ENCODE measurements at regions not wholly inside any gene's neighbourhood (a gene's known extent, or its start where the extent isn't known, plus 50 kb on each side); places are given as distances from the start of the nearest gene placed in this dataset.

GRCh38 chr22:47678048-47678447 is 915.6 kb downstream of the TBC1D22A start:
- Mint-ChIP-seq H3K27ac (no peak overlapping the region), H3K27me3 (no peaks in the 10 kb centered on the region), H3K36me3 (ENCODE audit: low read depth) (no peaks in the 10 kb centered on the region), H3K4me1 (no peaks in the 10 kb centered on the region), H3K4me3 (no peak overlapping the region), H3K9me3 (peaks cover 2% of the 10 kb centered on the region)
- ChIA-PET CTCF (no interaction called here), POLR2A (no interaction called here)
- no peak for DNase-seq

DNA sequence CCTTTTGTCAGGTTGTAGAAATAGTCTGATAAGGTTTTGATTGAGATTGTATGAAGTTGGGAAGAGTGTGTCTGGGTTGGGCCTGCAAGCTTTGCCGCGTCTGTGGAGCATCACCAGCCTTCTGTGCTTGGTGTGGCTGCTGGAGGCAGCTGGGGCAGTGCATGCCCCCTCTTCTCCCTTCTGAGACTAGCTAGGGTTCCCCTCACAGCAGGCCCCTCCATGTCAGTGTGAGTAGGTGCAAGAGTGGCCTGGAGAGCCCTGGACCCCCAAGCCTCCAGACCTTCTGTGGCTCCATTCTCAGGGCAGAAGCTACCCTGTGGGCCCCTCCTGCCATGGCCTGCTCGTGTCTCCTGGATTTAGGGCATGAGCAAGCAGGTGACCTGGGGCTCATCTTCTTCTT is 914.2 kb downstream of the TBC1D22A start:
- POLR2A ChIA-PET = no interaction called here
- no peak for DNase-seq
- CTCF ChIA-PET = no interaction called here
- Mint-ChIP-seq H3K36me3 (ENCODE audit: low read depth) (no peaks in the 10 kb centered on the region), H3K27me3 (no peaks in the 10 kb centered on the region), H3K9me3 (peaks cover 2% of the 10 kb centered on the region), H3K4me1 (no peaks in the 10 kb centered on the region), H3K4me3 (no peak overlapping the region), H3K27ac (no peak overlapping the region)

- H3K27ac Mint-ChIP-seq = no peak overlapping the region
Measured at GRCh38 chr22:47674600-47674999, 912.1 kb downstream of the TBC1D22A start.

GRCh38 chr22:47673557-47673956 is 911.1 kb downstream of the TBC1D22A start:
- Mint-ChIP-seq H3K36me3 (ENCODE audit: low read depth) (no peaks in the 10 kb centered on the region), H3K27ac (no peak overlapping the region), H3K4me1 (no peaks in the 10 kb centered on the region), H3K9me3 (peaks cover 9% of the 10 kb centered on the region), H3K27me3 (no peaks in the 10 kb centered on the region), H3K4me3 (no peak overlapping the region)
- POLR2A ChIA-PET = no interaction called here
- no peak for DNase-seq
- CTCF ChIA-PET = no interaction called here

More at GRCh38 chr22:47674600-47674999, 912.1 kb downstream of the TBC1D22A start:
- POLR2A ChIA-PET = no interaction called here
- no peak overlapping the region for H3K4me3 Mint-ChIP-seq
- H3K9me3 Mint-ChIP-seq = peaks cover 5% of the 10 kb centered on the region
- no peaks in the 10 kb centered on the region for H3K4me1 Mint-ChIP-seq
- DNase-seq = no peak
- H3K36me3 Mint-ChIP-seq (ENCODE audit: low read depth) = no peaks in the 10 kb centered on the region
- CTCF ChIA-PET = no interaction called here
- no peaks in the 10 kb centered on the region for H3K27me3 Mint-ChIP-seq

DNA sequence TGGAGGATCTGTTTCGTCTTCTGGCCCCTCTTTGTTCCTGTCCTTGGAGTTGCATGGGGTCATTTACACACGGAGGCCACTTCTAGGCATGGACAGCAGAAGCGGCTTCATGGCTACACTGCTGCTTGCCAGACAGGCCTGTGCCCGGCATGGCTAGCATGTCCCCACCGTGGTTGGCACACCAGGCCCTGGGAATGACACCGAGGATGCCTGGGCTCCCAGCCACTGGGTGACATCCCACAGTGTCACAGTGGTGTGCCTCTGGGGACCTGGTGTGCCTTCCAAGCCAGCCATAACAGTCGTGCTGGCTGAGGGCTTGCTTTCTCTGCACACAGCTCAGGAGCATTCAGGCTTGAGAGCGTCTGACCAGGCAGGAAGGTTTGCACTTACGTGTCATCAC is 910.1 kb downstream of the TBC1D22A start:
- no peak for DNase-seq
- no peak overlapping the region for H3K4me3 Mint-ChIP-seq
- no peaks in the 10 kb centered on the region for H3K4me1 Mint-ChIP-seq
- peaks cover 9% of the 10 kb centered on the region for H3K9me3 Mint-ChIP-seq
- H3K27ac Mint-ChIP-seq = no peak overlapping the region
- no peaks in the 10 kb centered on the region for H3K36me3 Mint-ChIP-seq (ENCODE audit: low read depth)
- no peaks in the 10 kb centered on the region for H3K27me3 Mint-ChIP-seq
- POLR2A ChIA-PET = no interaction called here
- CTCF ChIA-PET = interaction anchor here (0.7 kb wide), 1 partner anchor 1500 kb away, joined by 3 read pairs; no protein-coding TSS in a partner anchor

DNA sequence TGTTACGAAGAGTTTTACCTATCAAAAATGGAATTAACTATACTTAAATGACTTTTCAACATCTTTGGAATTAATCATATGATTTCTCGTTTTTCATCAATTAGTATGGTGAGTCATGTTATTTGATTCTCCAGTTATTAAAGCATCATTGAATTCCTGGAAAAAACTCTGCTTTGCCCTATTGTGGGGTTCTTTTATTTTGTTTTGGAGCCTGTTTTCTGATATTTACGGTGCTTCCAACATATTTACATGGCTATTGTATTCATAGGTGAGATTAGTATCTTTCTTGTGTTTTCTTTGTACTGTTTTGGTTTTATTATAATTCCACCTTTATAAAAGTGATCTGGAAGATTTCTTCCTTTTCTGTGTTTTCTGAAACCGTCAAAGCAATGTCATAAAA is 902.7 kb downstream of the TBC1D22A start:
- Mint-ChIP-seq H3K4me1 (no peaks in the 10 kb centered on the region), H3K9me3 (peaks cover 13% of the 10 kb centered on the region), H3K4me3 (no peak overlapping the region), H3K27ac (no peak overlapping the region), H3K36me3 (ENCODE audit: low read depth) (no peaks in the 10 kb centered on the region), H3K27me3 (no peaks in the 10 kb centered on the region)
- ChIA-PET POLR2A (no interaction called here), CTCF (no interaction called here)
- DNase-seq = no peak

GRCh38 chr22:47663615-47664605 is 901.5 kb downstream of the TBC1D22A start:
- POLR2A ChIA-PET = no interaction called here
- H3K27me3 Mint-ChIP-seq = no peaks in the 10 kb centered on the region
- H3K4me3 Mint-ChIP-seq = no peak overlapping the region
- no peaks in the 10 kb centered on the region for H3K36me3 Mint-ChIP-seq (ENCODE audit: low read depth)
- H3K4me1 Mint-ChIP-seq = no peaks in the 10 kb centered on the region
- DNase-seq = no peak
- peaks cover 6% of the 10 kb centered on the region for H3K9me3 Mint-ChIP-seq
- no peak overlapping the region for H3K27ac Mint-ChIP-seq
- CTCF ChIA-PET = no interaction called here

DNA sequence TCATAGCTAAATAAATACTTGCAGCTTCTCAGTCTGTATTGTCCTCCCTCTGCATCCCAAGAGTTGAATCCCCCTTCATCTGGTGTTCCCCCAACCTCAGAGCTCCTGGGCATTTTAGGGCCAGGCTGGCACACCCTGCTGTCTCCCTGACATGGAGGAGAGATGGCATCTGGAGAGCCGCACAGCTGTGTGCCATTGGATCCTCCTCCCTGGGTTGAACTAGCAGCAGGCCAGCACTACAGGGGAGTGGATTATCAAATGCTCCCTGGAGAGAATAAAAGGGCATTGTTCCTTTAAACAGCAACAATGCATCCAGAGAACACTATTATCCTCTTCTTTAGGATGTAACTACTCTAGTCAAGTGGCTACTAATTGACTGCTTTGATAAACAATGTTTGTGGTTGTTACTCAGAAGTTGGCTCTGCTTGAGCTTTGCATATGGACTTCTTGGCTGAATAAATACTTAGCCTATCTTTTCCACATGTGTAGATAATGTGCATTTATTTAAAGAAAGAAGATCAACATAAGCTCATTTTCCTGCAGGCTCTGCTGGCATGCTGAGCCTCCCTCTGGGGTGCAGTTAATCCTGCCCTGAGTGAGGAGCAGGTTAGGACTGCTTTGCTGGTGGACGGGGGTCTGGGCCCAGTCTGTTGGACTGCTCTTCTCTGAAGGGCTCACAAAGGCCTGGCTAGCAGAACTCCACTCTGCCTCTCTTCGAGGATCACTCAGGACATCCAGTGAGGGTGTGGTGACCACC is 897.2 kb downstream of the TBC1D22A start:
- Mint-ChIP-seq H3K9me3 (peaks cover 4% of the 10 kb centered on the region), H3K36me3 (ENCODE audit: low read depth) (no peaks in the 10 kb centered on the region), H3K4me1 (no peaks in the 10 kb centered on the region), H3K27ac (no peak overlapping the region), H3K27me3 (no peaks in the 10 kb centered on the region), H3K4me3 (no peak overlapping the region)
- CTCF ChIA-PET = no interaction called here
- POLR2A ChIA-PET = no interaction called here
- no peak for DNase-seq

DNA sequence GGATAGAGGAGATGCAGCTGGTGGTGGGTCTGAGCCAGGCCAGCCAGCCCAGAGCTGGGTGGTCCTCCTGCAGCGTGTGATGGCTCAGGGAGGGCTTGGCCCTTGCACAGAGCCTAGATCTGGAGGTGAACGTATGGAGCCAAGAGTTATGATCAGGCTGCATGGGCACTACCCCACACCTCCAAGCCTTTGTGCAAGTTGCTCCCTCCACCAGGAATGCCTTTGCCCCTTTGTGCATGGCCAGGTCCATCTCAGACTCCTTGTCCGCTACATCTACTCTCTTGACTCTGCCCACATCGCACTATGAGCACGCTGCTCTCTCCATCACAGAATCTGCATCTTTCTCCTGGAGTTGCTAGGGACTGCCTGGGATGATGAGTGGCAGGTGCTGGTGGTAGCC is 895.7 kb downstream of the TBC1D22A start:
- ChIA-PET CTCF (no interaction called here), POLR2A (no interaction called here)
- Mint-ChIP-seq H3K4me1 (no peaks in the 10 kb centered on the region), H3K27me3 (no peaks in the 10 kb centered on the region), H3K27ac (no peak overlapping the region), H3K36me3 (ENCODE audit: low read depth) (no peaks in the 10 kb centered on the region), H3K9me3 (peaks cover under 1% of the 10 kb centered on the region), H3K4me3 (no peak overlapping the region)
- no peak for DNase-seq

- Mint-ChIP-seq H3K27ac (no peak overlapping the region), H3K36me3 (ENCODE audit: low read depth) (no peaks in the 10 kb centered on the region), H3K27me3 (no peaks in the 10 kb centered on the region), H3K9me3 (no peaks in the 10 kb centered on the region), H3K4me3 (no peak overlapping the region), H3K4me1 (no peaks in the 10 kb centered on the region)
- DNase-seq = no peak
- ChIA-PET CTCF (no interaction called here), POLR2A (no interaction called here)
Measured at GRCh38 chr22:47657224-47657623, 894.8 kb downstream of the TBC1D22A start.

DNA sequence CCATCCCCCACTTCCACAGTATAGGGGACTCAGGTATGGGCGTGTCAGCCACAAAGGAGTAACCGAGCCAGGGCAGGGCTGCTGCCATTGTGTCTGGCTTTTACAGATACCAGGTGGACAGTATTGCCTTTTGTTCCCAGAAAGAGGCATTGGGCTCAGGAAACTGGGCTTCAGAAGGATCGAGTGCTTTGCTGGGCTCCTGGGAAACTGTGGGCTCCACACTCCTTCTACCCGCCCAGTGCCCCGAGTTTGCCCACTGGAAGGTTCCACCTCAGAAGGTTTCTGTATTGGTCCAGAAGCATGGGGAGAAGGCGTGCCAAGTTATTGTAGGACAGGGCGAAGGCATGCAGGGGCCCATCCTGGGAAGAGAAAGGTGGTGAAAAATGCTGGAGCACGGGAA is 894.4 kb downstream of the TBC1D22A start:
- Mint-ChIP-seq H3K27me3 (no peaks in the 10 kb centered on the region), H3K4me1 (no peaks in the 10 kb centered on the region), H3K4me3 (no peak overlapping the region), H3K9me3 (no peaks in the 10 kb centered on the region), H3K27ac (no peak overlapping the region), H3K36me3 (ENCODE audit: low read depth) (no peaks in the 10 kb centered on the region)
- ChIA-PET POLR2A (no interaction called here), CTCF (no interaction called here)
- DNase-seq = no peak

DNA sequence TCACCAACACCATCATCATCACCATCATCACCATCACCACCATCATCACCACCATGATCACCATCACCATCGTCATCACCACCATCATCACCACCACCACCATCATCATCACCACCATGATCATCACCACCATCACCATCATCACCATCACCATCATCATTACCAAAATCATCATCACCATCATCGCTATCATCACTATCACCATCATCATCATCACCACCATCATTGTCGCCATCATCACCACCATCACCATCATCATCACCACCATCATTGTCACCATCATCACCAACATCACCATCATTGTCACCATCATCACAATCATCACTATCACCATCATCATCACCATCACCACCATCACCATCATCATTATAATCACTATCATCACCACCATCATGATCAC is 893.5 kb downstream of the TBC1D22A start:
- ChIA-PET CTCF (no interaction called here), POLR2A (no interaction called here)
- Mint-ChIP-seq H3K9me3 (no peaks in the 10 kb centered on the region), H3K4me3 (no peak overlapping the region), H3K27me3 (no peaks in the 10 kb centered on the region), H3K27ac (no peak overlapping the region), H3K4me1 (no peaks in the 10 kb centered on the region), H3K36me3 (ENCODE audit: low read depth) (no peaks in the 10 kb centered on the region)
- no peak for DNase-seq

GRCh38 chr22:47654922-47655491 is 892.6 kb downstream of the TBC1D22A start:
- H3K27me3 Mint-ChIP-seq = no peaks in the 10 kb centered on the region
- H3K4me1 Mint-ChIP-seq = no peaks in the 10 kb centered on the region
- DNase-seq = no peak
- ChIA-PET CTCF (no interaction called here), POLR2A (no interaction called here)
- H3K4me3 Mint-ChIP-seq = no peak overlapping the region
- H3K27ac Mint-ChIP-seq = no peak overlapping the region
- no peaks in the 10 kb centered on the region for H3K9me3 Mint-ChIP-seq
- no peaks in the 10 kb centered on the region for H3K36me3 Mint-ChIP-seq (ENCODE audit: low read depth)

Data from activated CD4-positive, alpha-beta T cell treated with anti-CD3 and anti-CD28 coated beads, Interleukin-2, amount 10 ng/mL, durations not matched to agents 7 days and 5 days (primary cell).